ENCODE measurements at regions not wholly inside any gene's neighbourhood (a gene's known extent, or its start where the extent isn't known, plus 50 kb on each side); places are given as distances from the start of the nearest gene placed in this dataset.

- H3K4me3 ChIP-seq = no peak overlapping the region
- 35% methylated on average over 2 of the region's 2 CpGs for WGBS (ENCODE audit: insufficient coverage, low coverage, low lambda C conversion rate, missing lambda C conversion rate)
- no peak for ATAC-seq
- TF ChIP-seq POLR2A (IDR thresholded peaks at IDR 0.05) (no peak), CTCF (IDR thresholded peaks at IDR 0.05) (no peak)
- H3K4me1 ChIP-seq = no peaks in the 10 kb centered on the region
- H3K36me3 ChIP-seq = no peaks in the 10 kb centered on the region
- no peak overlapping the region for H3K27ac ChIP-seq
- no peaks in the 10 kb centered on the region for H3K9me3 ChIP-seq
- H3K27me3 ChIP-seq = no peaks in the 10 kb centered on the region
- intact Hi-C loops (cut with DNase I) = no loop called here
- no peak for DNase-seq
These were observed 699.4 kb upstream of the TMEM132C start for GRCh38 chr12:127567531-127567930.

GRCh38 chr12:127570387-127570786, 696.6 kb upstream of the TMEM132C start:
- DNase-seq (no peak), ATAC-seq (no peak)
- Histone ChIP-seq H3K36me3 (no peaks in the 10 kb centered on the region), H3K27me3 (no peaks in the 10 kb centered on the region), H3K27ac (no peak overlapping the region), H3K9me3 (no peaks in the 10 kb centered on the region), H3K4me1 (no peaks in the 10 kb centered on the region), H3K4me3 (no peak overlapping the region)
- no peak for TF ChIP-seq CTCF (IDR thresholded peaks at IDR 0.05)
- no peak for TF ChIP-seq POLR2A (IDR thresholded peaks at IDR 0.05)
- intact Hi-C loops (cut with DNase I) = no loop called here

GRCh38 chr12:127570793-127571360, 696.1 kb upstream of the TMEM132C start:
- WGBS (ENCODE audit: insufficient coverage, low coverage, low lambda C conversion rate, missing lambda C conversion rate) = 62% methylated on average over 9 of the region's 10 CpGs
- Histone ChIP-seq H3K4me3 (no peak overlapping the region), H3K27ac (no peak overlapping the region), H3K27me3 (no peaks in the 10 kb centered on the region), H3K4me1 (no peaks in the 10 kb centered on the region), H3K36me3 (no peaks in the 10 kb centered on the region), H3K9me3 (no peaks in the 10 kb centered on the region)
- DNase-seq (no peak), ATAC-seq (no peak)
- intact Hi-C loops (cut with DNase I) = no loop called here
- TF ChIP-seq POLR2A (IDR thresholded peaks at IDR 0.05) (no peak), CTCF (IDR thresholded peaks at IDR 0.05) (no peak)

GRCh38 chr12:127571578-127571977, 695.4 kb upstream of the TMEM132C start:
- H3K36me3 ChIP-seq = no peaks in the 10 kb centered on the region
- intact Hi-C loops (cut with DNase I) = no loop called here
- H3K27ac ChIP-seq = no peak overlapping the region
- no peaks in the 10 kb centered on the region for H3K27me3 ChIP-seq
- TF ChIP-seq POLR2A (IDR thresholded peaks at IDR 0.05) (no peak), CTCF (IDR thresholded peaks at IDR 0.05) (no peak)
- WGBS (ENCODE audit: insufficient coverage, low coverage, low lambda C conversion rate, missing lambda C conversion rate) = 59% methylated on average over 3 of the region's 3 CpGs
- ATAC-seq (no peak), DNase-seq (no peak)
- no peaks in the 10 kb centered on the region for H3K4me1 ChIP-seq
- H3K4me3 ChIP-seq = no peak overlapping the region
- no peaks in the 10 kb centered on the region for H3K9me3 ChIP-seq

GRCh38 chr12:127579446-127579845, 687.5 kb upstream of the TMEM132C start:
- H3K9me3 ChIP-seq = no peaks in the 10 kb centered on the region
- no peaks in the 10 kb centered on the region for H3K36me3 ChIP-seq
- 64% methylated on average over 1 of the region's 1 CpG for WGBS (ENCODE audit: insufficient coverage, low coverage, low lambda C conversion rate, missing lambda C conversion rate)
- H3K27me3 ChIP-seq = no peaks in the 10 kb centered on the region
- no peak for ATAC-seq
- no peak for TF ChIP-seq CTCF (IDR thresholded peaks at IDR 0.05)
- no peak for TF ChIP-seq POLR2A (IDR thresholded peaks at IDR 0.05)
- no peak for DNase-seq
- intact Hi-C loops (cut with DNase I) = no loop called here
- H3K4me3 ChIP-seq = no peak overlapping the region
- no peak overlapping the region for H3K27ac ChIP-seq
- no peaks in the 10 kb centered on the region for H3K4me1 ChIP-seq
